H1 (cell line): ENCODE measurements at regions not wholly inside any gene's neighbourhood (a gene's known extent, or its start where the extent isn't known, plus 50 kb on each side); places are given as distances from the start of the nearest gene placed in this dataset.

ENCODE experiments used
- CTCF ChIA-PET: fragments of 300-600 bp; sonication (Branson Sonifier 250); formaldehyde crosslinking; loops from one replicate; lab custom pipeline; 2021; ENCODE audit not compliant: partially characterized antibody; lab: Charles Lee
- POLR2A ChIA-PET: fragments of 300-600 bp; sonication (Branson Sonifier 250); formaldehyde crosslinking; loops from one replicate; lab custom pipeline; 2021; ENCODE audit warnings: inconsistent platforms; ENCODE audit not compliant: partially characterized antibody; lab: Charles Lee
- DNase-seq, 2 experiments: peaks; one replicate each; pipeline versions ENCODE4 v3.0.0 to v3.0.0-alpha.2; 2010 to 2022; ENCODE audit warnings: low spot score in 2 of 2, low read depth in 1 of 2, mixed read lengths in 1 of 2
- FAIRE-seq: peaks from 2 replicates; lab custom pipeline; 2011; peaks lifted over from hg19 to GRCh38; lab: Jason Lieb, UNC
- H2AFZ ChIP-seq: 2 replicates; pipeline ENCODE4 v1.8.1; 2012; ENCODE audit warnings: low read length, inconsistent platforms
- H2AK5ac ChIP-seq: 2 replicates; pipeline ENCODE4 v1.6.1; 2013; ENCODE audit warnings: low read depth, low read length
- H2BK120ac ChIP-seq: replicated peaks from 2 replicates; pipeline ENCODE3; 2013; ENCODE audit warnings: low read depth, low read length, inconsistent platforms
- H2BK12ac ChIP-seq: 2 replicates; pipeline ENCODE4 v1.6.1; 2013; ENCODE audit warnings: low read depth, low read length
- H2BK15ac ChIP-seq: 2 replicates; pipeline ENCODE4 v1.6.1; 2013; ENCODE audit warnings: low read length
- H2BK20ac ChIP-seq: 2 replicates; pipeline ENCODE4 v1.6.1; 2013; ENCODE audit warnings: low read length
- H2BK5ac ChIP-seq: 2 replicates; pipeline ENCODE4 v1.6.1; 2013; ENCODE audit warnings: low read depth, low read length
- H3K14ac ChIP-seq: 2 replicates; pipeline ENCODE4 v1.6.1; 2013; ENCODE audit warnings: inconsistent platforms; ENCODE audit not compliant: insufficient read length
- H3K18ac ChIP-seq: 2 replicates; pipeline ENCODE4 v1.6.1; 2013; ENCODE audit warnings: low read length; ENCODE audit errors: extremely low read depth
- H3K23ac ChIP-seq: 2 replicates; pipeline ENCODE4 v1.6.1; 2013; ENCODE audit warnings: inconsistent platforms; ENCODE audit not compliant: insufficient read length
- H3K23me2 ChIP-seq: 2 replicates; pipeline ENCODE4 v1.6.1; 2013; ENCODE audit warnings: low read depth, low read length
- H3K27ac ChIP-seq: 2 replicates; pipeline ENCODE4 v1.6.1; 2011; ENCODE audit warnings: low read depth, low read length, inconsistent platforms
- H3K27me3 ChIP-seq, 4 experiments: replicated peaks in 1 of 4; 1 replicate in 1 of 4; 2 replicates in 3 of 4; pipeline versions ENCODE4 v1.6.1 to v1.8.1; 2011 to 2013; ENCODE audit warnings: low read length in 3 of 4, mild to moderate bottlenecking in 3 of 4, inconsistent platforms in 2 of 4, mixed read lengths in 2 of 4, moderate library complexity in 1 of 4; ENCODE audit not compliant: control insufficient read depth in 3 of 4, insufficient read depth in 3 of 4; ENCODE audit errors: extremely low read depth in 1 of 4
- H3K36me3 ChIP-seq, 4 experiments: 2 replicates each; pipeline versions ENCODE4 v1.6.1 to v1.8.1; 2011 to 2013; ENCODE audit warnings: mild to moderate bottlenecking in 4 of 4, low read length in 3 of 4, moderate library complexity in 2 of 4, control low read depth in 1 of 4, inconsistent platforms in 1 of 4; ENCODE audit not compliant: insufficient read depth in 4 of 4, control insufficient read depth in 2 of 4
- H3K4ac ChIP-seq: replicated peaks from 2 replicates; pipeline ENCODE3; 2013; ENCODE audit warnings: low read length, low read depth, mixed read lengths, inconsistent platforms; ENCODE audit not compliant: insufficient read length
- H3K4me1 ChIP-seq, 4 experiments: replicated peaks in 1 of 4; 1 replicate in 1 of 4; 2 replicates in 3 of 4; pipeline versions ENCODE4 v1.6.1 to v1.8.1; 2011 to 2013; ENCODE audit warnings: low read length in 3 of 4, inconsistent platforms in 2 of 4, mixed read lengths in 1 of 4; ENCODE audit not compliant: insufficient read depth in 4 of 4, control insufficient read depth in 3 of 4
- H3K4me2 ChIP-seq, 2 experiments: 2 replicates each; pipeline versions ENCODE4 v1.6.1 to v1.8.1; 2011 to 2013; ENCODE audit warnings: low read depth in 2 of 2, low read length in 2 of 2, control low read depth in 1 of 2, inconsistent platforms in 1 of 2, mild to moderate bottlenecking in 1 of 2; ENCODE audit not compliant: insufficient read depth in 1 of 2
- H3K4me3 ChIP-seq, 4 experiments: fragments of 200-600, 300-600 bp in 1 of 4; sonication (generic), shearing (Covaris generic), sonication (Bioruptor Twin) in 1 of 4; 2 replicates each; pipeline versions ENCODE4 v1.5.1 to v1.8.1; 2011 to 2016; ENCODE audit warnings: low read length in 4 of 4, low read depth in 3 of 4, control low read depth in 2 of 4, inconsistent platforms in 2 of 4, mild to moderate bottlenecking in 2 of 4, mixed read lengths in 1 of 4, moderate library complexity in 1 of 4; ENCODE audit not compliant: insufficient read depth in 2 of 4; ENCODE audit errors: extremely low read depth in 1 of 4
- H3K56ac ChIP-seq: replicated peaks from 2 replicates; pipeline ENCODE3; 2013; ENCODE audit warnings: low read depth, mild to moderate bottlenecking, mixed read lengths, low read length, inconsistent platforms; ENCODE audit not compliant: insufficient read length
- H3K79me1 ChIP-seq: 2 replicates; pipeline ENCODE4 v1.6.1; 2013; ENCODE audit warnings: low read depth, low read length, control low read depth
- H3K79me2 ChIP-seq, 2 experiments: 2 replicates each; pipeline versions ENCODE4 v1.6.1 to v1.8.1; 2012 to 2013; ENCODE audit warnings: low read length in 2 of 2, mild to moderate bottlenecking in 2 of 2, inconsistent platforms in 1 of 2; ENCODE audit not compliant: insufficient read depth in 2 of 2, control insufficient read depth in 1 of 2
- H3K9ac ChIP-seq, 4 experiments: replicated peaks in 1 of 4; 1 replicate in 1 of 4; 2 replicates in 3 of 4; pipeline versions ENCODE4 v1.6.1 to v1.8.1; 2011 to 2013; ENCODE audit warnings: low read depth in 3 of 4, low read length in 3 of 4, control low read depth in 2 of 4, mild to moderate bottlenecking in 2 of 4, moderate library complexity in 2 of 4, inconsistent platforms in 1 of 4; ENCODE audit errors: extremely low read depth in 1 of 4
- H3K9me3 ChIP-seq, 2 experiments: 2 replicates each; pipeline versions ENCODE4 v1.6.1 to v1.8.1; 2012 to 2013; ENCODE audit warnings: mild to moderate bottlenecking in 2 of 2, moderate library complexity in 2 of 2, control low read depth in 1 of 2, inconsistent platforms in 1 of 2, low read depth in 1 of 2, low read length in 1 of 2, mixed read lengths in 1 of 2; ENCODE audit not compliant: insufficient read depth in 2 of 2
- H4K20me1 ChIP-seq, 2 experiments: replicated peaks in 1 of 2; 2 replicates each; pipeline versions ENCODE3 to v1.8.1; 2011 to 2013; ENCODE audit warnings: inconsistent platforms in 2 of 2, low read length in 2 of 2, mild to moderate bottlenecking in 1 of 2; ENCODE audit not compliant: insufficient read depth in 2 of 2, control insufficient read depth in 1 of 2
- H4K5ac ChIP-seq: 2 replicates; pipeline ENCODE4 v1.6.1; 2013; ENCODE audit warnings: low read length, low read depth, mixed read lengths, inconsistent platforms; ENCODE audit not compliant: insufficient read length
- H4K8ac ChIP-seq: 2 replicates; pipeline ENCODE4 v1.8.0; 2013; ENCODE audit warnings: mild to moderate bottlenecking, moderate library complexity, low read length, inconsistent platforms; ENCODE audit not compliant: insufficient read depth; ENCODE audit errors: extremely low read depth
- H4K91ac ChIP-seq: replicated peaks from 2 replicates; pipeline ENCODE3; 2013; ENCODE audit warnings: low read length, mixed read lengths, inconsistent platforms; ENCODE audit not compliant: insufficient read length
- BACH1 ChIP-seq: IDR thresholded peaks from 2 replicates; pipeline ENCODE4 v1.6.1; 2012; ENCODE audit warnings: low read length, improper control_type of control experiment
- CHD1 ChIP-seq: IDR thresholded peaks from 2 replicates; pipeline ENCODE4 v1.6.1; 2012; ENCODE audit warnings: low read depth, low read length, improper control_type of control experiment
- KDM1A ChIP-seq: fragments of 200-600, 300-600 bp; sonication (generic); IDR thresholded peaks from 2 replicates; pipeline ENCODE4 v1.7.1; 2016; ENCODE audit warnings: mild to moderate bottlenecking, low read length, borderline replicate concordance
- KDM4A ChIP-seq: IDR thresholded peaks from one replicate; pipeline ENCODE4 v1.7.1; 2012; ENCODE audit warnings: low read depth, mild to moderate bottlenecking, moderate library complexity, low read length, inconsistent platforms; ENCODE audit not compliant: severe bottlenecking
- MAFK ChIP-seq: IDR thresholded peaks from 2 replicates; pipeline ENCODE4 v1.6.1; 2012; ENCODE audit warnings: low read depth, mild to moderate bottlenecking, improper control_type of control experiment, low read length
- NANOG ChIP-seq: IDR thresholded peaks from 2 replicates; pipeline ENCODE4 v1.6.1; 2011; ENCODE audit warnings: low read length, low read depth, mild to moderate bottlenecking, inconsistent platforms; ENCODE audit not compliant: insufficient read depth, poor library complexity, severe bottlenecking
- RFX5 ChIP-seq: IDR thresholded peaks from 2 replicates; pipeline ENCODE4 v1.6.1; 2011; ENCODE audit warnings: low read depth, low read length, improper control_type of control experiment, borderline replicate concordance
- RXRA ChIP-seq: IDR thresholded peaks from 2 replicates; pipeline ENCODE4 v1.6.1; 2011; ENCODE audit warnings: low read depth, mild to moderate bottlenecking, low read length, moderate library complexity; ENCODE audit not compliant: insufficient read depth
- SP4 ChIP-seq: IDR thresholded peaks from 2 replicates; pipeline ENCODE4 v1.6.1; 2012; ENCODE audit warnings: low read length, inconsistent platforms
- TAF7 ChIP-seq: optimal IDR thresholded peaks from 2 replicates; pipeline ENCODE3; 2011; ENCODE audit warnings: low read depth, mild to moderate bottlenecking, inconsistent platforms, low read length, moderate library complexity, borderline replicate concordance
- TEAD4 ChIP-seq: IDR thresholded peaks from 2 replicates; pipeline ENCODE4 v1.6.1; 2012; ENCODE audit warnings: low read depth, low read length, inconsistent platforms, mixed read lengths
- WGBS, 2 experiments: shearing (Covaris generic) in 1 of 2; methylation state at CpG; one replicate each; pipeline versions ENCODE4 v1.1.6 to v1.1.7; 2013 to 2015; ENCODE audit warnings: low lambda C conversion rate in 2 of 2, mixed read lengths in 2 of 2, inconsistent platforms in 1 of 2, low coverage in 1 of 2, missing lambda C conversion rate in 1 of 2; ENCODE audit not compliant: insufficient replicate concordance in 2 of 2, insufficient coverage in 1 of 2, insufficient read length in 1 of 2; ENCODE audit errors: extremely low coverage in 1 of 2, missing lambda C conversion rate in 1 of 2; 5-methylcytosine and 5-hydroxymethylcytosine counted together

GRCh38 chr4:165631208-165631894 lies 241.7 kb upstream of the TLL1 start:
- H2BK12ac ChIP-seq, result no peak overlapping the region
- peak overlapping the region; percentile 9 for H3K23ac ChIP-seq
- DNase-seq (no peak), FAIRE-seq (no peak)
- no peaks in the 10 kb centered on the region for H3K9me3 ChIP-seq
- no peaks in the 10 kb centered on the region for H4K20me1 ChIP-seq
- ChIA-PET CTCF (no interaction called here), POLR2A (no interaction called here)
- H3K4me2 ChIP-seq, result no peak overlapping the region
- H3K4ac ChIP-seq, result no peak overlapping the region
- no peak overlapping the region for H3K4me3 ChIP-seq
- H3K36me3 ChIP-seq, result no peaks in the 10 kb centered on the region
- no peak overlapping the region for H2AK5ac ChIP-seq
- no peak overlapping the region for H2AFZ ChIP-seq
- H4K8ac ChIP-seq, result no peak overlapping the region
- no peaks in the 10 kb centered on the region for H3K23me2 ChIP-seq
- no peaks in the 10 kb centered on the region for H3K79me2 ChIP-seq
- no peaks in the 10 kb centered on the region for H3K4me1 ChIP-seq
- no peak overlapping the region for H2BK5ac ChIP-seq
- H3K14ac ChIP-seq, result no peak overlapping the region
- H3K18ac ChIP-seq, result no peak overlapping the region
- no peak overlapping the region for H3K9ac ChIP-seq
- H2BK15ac ChIP-seq, result no peak overlapping the region
- no peak overlapping the region for H4K91ac ChIP-seq
- H2BK120ac ChIP-seq, result no peak overlapping the region
- no peaks in the 10 kb centered on the region for H3K27me3 ChIP-seq
- no peaks in the 10 kb centered on the region for H3K79me1 ChIP-seq
- no peak overlapping the region for H4K5ac ChIP-seq
- TF ChIP-seq KDM1A (no peak), TAF7 (no peak), SP4 (no peak), BACH1 (no peak), MAFK (no peak), KDM4A (no peak), RXRA (no peak), RFX5 (no peak), NANOG (no peak), TEAD4 (no peak), CHD1 (no peak)
- TF ChIP-seq, all 59 proteins: peak for 0
- H3K56ac ChIP-seq, result no peak overlapping the region
- no peak overlapping the region for H2BK20ac ChIP-seq
- 66% methylated on average over 3 of the region's 3 CpGs; no CpG with 5 or more reads in 1 of the 2 experiments for WGBS, 2 experiments
- no peak overlapping the region for H3K27ac ChIP-seq
